ENCODE measurements at regions not wholly inside any gene's neighbourhood (a gene's known extent, or its start where the extent isn't known, plus 50 kb on each side); places are given as distances from the start of the nearest gene placed in this dataset.

DNA sequence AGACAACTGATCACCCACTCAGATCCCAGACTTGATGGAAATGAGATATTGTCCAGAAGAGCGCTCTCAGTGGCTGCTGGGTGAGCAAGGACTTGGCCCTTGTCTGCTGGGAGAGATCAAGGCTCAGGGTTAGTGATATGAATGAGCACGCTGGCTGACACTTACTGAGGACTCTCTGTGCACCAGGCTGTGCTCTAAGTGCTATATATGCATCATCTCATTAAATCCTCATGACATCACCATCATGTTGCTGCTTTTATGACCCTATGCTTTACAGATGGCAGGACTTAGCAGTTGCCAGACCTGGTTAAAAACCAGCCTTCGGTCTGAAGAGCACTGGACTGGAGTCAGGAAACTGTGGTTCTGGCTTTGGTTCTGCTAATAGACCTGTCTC, 260.9 kb downstream of the VRK1 start:
- TF ChIP-seq, protein P1, sequence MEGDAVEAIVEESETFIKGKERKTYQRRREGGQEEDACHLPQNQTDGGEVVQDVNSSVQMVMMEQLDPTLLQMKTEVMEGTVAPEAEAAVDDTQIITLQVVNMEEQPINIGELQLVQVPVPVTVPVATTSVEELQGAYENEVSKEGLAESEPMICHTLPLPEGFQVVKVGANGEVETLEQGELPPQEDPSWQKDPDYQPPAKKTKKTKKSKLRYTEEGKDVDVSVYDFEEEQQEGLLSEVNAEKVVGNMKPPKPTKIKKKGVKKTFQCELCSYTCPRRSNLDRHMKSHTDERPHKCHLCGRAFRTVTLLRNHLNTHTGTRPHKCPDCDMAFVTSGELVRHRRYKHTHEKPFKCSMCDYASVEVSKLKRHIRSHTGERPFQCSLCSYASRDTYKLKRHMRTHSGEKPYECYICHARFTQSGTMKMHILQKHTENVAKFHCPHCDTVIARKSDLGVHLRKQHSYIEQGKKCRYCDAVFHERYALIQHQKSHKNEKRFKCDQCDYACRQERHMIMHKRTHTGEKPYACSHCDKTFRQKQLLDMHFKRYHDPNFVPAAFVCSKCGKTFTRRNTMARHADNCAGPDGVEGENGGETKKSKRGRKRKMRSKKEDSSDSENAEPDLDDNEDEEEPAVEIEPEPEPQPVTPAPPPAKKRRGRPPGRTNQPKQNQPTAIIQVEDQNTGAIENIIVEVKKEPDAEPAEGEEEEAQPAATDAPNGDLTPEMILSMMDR (IDR thresholded peaks at IDR 0.05) = no peak
- Histone ChIP-seq H3K4me1 (no peaks in the 10 kb centered on the region), H3K9me3 (no peaks in the 10 kb centered on the region), H3K27ac (no peak overlapping the region), H3K27me3 (ENCODE audit: insufficient read depth in 3 of 3, low read length in 2 of 3) (peaks cover 0 to 2% (median 0%) of the 10 kb centered on the region in 3 donors), H3K36me3 (ENCODE audit: insufficient read depth in 1 of 2, low read depth in 1 of 2) (no peaks in the 10 kb centered on the region), H3K4me3 (no peak overlapping the region)
- ATAC-seq = no peak
- DNase-seq = no peak
- intact Hi-C loops (cut with DNase I) = no loop called here
- 69 to 81% (median 76%) methylated on average over 3 of the region's 3 CpGs for WGBS, 3 donors

DNA sequence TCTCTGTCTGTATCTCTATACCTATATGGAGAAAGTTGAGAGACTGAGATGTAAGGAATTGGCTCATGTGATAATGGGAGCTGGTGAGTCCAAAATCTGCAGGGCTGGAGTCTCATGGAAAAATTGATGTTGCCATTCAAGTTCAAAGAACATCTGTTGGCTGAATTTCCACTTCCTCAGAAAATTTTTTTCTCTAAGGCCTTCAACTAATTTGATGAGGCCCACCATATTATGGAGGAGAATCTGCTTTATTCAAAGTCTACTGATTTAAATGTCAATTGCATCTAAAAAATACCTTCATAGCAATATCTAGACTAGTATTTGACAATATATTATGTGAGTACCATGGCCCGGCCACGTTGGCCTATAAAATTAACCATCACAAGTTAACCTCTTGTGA, 261.4 kb downstream of the VRK1 start:
- Histone ChIP-seq H3K4me3 (no peak overlapping the region), H3K27ac (no peak overlapping the region)
- 82 to 89% (median 86%) methylated on average over 2 of the region's 2 CpGs for WGBS, 3 donors

DNA sequence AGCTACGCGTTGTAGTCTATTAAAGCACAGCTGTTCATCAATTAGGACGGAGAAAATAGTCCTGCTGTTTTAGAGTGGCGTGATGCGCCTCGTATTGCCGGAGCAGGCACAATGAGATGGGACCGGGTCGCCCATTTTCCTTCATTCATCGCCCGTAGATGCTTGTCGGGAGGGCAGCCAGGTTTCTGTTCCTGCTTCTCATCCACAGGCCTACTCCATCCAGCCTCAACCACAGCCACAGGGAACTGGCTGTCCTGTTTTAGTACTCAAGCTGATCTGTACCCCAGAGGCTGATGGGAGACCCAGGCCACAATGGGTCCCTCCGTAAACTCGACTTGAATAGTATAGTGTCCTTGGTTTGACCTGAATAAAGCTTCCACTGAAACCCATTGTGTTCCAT, 264.0 kb downstream of the VRK1 start:
- Histone ChIP-seq H3K4me1 (no peaks in the 10 kb centered on the region), H3K27ac (no peak overlapping the region), H3K4me3 (no peak overlapping the region), H3K9me3 (no peaks in the 10 kb centered on the region), H3K36me3 (ENCODE audit: insufficient read depth in 1 of 2, low read depth in 1 of 2) (no peaks in the 10 kb centered on the region), H3K27me3 (ENCODE audit: insufficient read depth in 3 of 3, low read length in 2 of 3) (peaks cover 0 to 2% (median 0%) of the 10 kb centered on the region in 3 donors)
- no peak for ATAC-seq
- TF ChIP-seq, protein P1 (IDR thresholded peaks at IDR 0.05) = no peak
- DNase-seq = no peak
- WGBS, 3 donors = 82 to 89% (median 84%) methylated on average over 14 of the region's 14 CpGs
- intact Hi-C loops (cut with DNase I) = no loop called here

More for the DNA sequence above, 261.4 kb downstream of the VRK1 start:
- Histone ChIP-seq H3K27me3 (ENCODE audit: insufficient read depth in 3 of 3, low read length in 2 of 3) (peaks cover 0 to 2% (median 0%) of the 10 kb centered on the region in 3 donors), H3K4me1 (no peaks in the 10 kb centered on the region), H3K36me3 (ENCODE audit: insufficient read depth in 1 of 2, low read depth in 1 of 2) (no peaks in the 10 kb centered on the region), H3K9me3 (no peaks in the 10 kb centered on the region)
- DNase-seq (no peak), ATAC-seq (no peak)
- TF ChIP-seq, protein P1 (IDR thresholded peaks at IDR 0.05) = no peak
- intact Hi-C loops (cut with DNase I) = no loop called here

DNA sequence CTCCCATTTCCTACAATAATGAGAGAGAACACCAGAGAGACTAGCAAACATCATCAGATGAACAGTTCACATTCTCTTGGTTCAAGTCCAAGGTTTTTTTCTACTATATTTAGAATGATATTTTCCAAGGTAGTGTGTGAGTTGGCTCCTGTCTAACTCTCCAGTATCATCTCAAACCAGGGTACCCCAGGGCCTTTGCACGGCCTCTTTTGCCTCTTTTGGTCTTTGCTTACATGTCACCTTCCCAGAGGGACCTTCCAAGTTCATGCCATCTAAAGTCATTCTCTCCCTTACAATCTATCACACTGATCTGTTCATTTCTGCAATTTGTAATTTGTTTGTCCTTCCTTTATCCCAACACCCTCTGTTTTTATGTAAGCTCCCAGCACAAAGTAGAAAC, 264.5 kb downstream of the VRK1 start:
- TF ChIP-seq, protein P1 (IDR thresholded peaks at IDR 0.05) = no peak
- Histone ChIP-seq H3K27ac (no peak overlapping the region), H3K4me1 (no peaks in the 10 kb centered on the region), H3K4me3 (no peak overlapping the region), H3K27me3 (ENCODE audit: insufficient read depth in 3 of 3, low read length in 2 of 3) (peaks cover 0 to 2% (median 0%) of the 10 kb centered on the region in 3 donors), H3K36me3 (ENCODE audit: insufficient read depth in 1 of 2, low read depth in 1 of 2) (no peaks in the 10 kb centered on the region), H3K9me3 (no peaks in the 10 kb centered on the region)
- no peak for ATAC-seq
- no peak for DNase-seq
- intact Hi-C loops (cut with DNase I) = no loop called here
- WGBS, 3 donors = 81 to 96% (median 89%) methylated on average over 1 of the region's 1 CpG

DNA sequence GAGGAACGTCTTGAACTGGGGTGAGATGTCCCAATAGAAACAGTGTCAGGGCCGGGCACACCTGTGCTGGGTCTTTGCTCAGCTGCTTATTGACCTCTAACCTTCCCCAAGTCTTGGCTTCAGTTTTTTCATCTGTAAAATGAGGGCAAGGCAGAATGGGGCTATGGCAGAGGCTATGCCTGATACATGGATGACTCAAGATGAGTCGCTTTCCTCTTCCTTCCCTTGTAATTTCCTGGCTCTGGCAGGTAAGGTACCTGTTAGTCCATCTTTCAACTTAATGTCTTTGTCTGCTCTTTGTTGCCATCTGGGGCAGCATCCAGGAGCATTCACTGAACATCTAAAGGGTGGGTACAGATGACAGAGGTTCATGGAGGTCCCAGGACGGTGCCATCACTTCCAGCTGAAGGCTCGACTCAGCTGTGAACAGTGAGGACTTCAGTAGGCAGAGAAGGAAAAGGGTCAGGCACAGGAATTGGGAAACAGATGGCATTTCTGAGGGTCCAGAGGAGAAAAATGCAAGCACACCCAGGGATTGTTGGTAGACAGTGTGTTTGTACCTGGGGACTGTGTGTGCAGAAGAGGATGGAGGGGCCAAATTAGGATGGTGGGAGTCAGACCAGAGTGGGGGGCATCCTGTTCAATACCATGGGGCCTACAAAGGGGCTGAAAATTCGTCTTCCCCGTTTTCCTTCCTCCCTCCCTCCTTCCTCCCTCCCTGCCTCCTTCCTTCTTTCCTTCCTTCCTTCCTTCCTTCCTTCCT, 268.3 kb downstream of the VRK1 start:
- ATAC-seq = no peak
- Histone ChIP-seq H3K27ac (no peak overlapping the region), H3K4me3 (no peak overlapping the region), H3K27me3 (ENCODE audit: insufficient read depth in 3 of 3, low read length in 2 of 3) (peaks cover 0 to 2% (median 0%) of the 10 kb centered on the region in 3 donors), H3K4me1 (no peaks in the 10 kb centered on the region), H3K9me3 (no peaks in the 10 kb centered on the region), H3K36me3 (ENCODE audit: insufficient read depth in 1 of 2, low read depth in 1 of 2) (no peaks in the 10 kb centered on the region)
- no peak for DNase-seq
- intact Hi-C loops (cut with DNase I) = no loop called here
- TF ChIP-seq, protein P1 (IDR thresholded peaks at IDR 0.05) = no peak
- WGBS, 3 donors = 64 to 71% (median 70%) methylated on average over 7 of the region's 7 CpGs

All from psoas muscle (tissue), 7 donors.